Neuronal stem cell (in vitro differentiated cells): ENCODE measurements at regions not wholly inside any gene's neighbourhood (a gene's known extent, or its start where the extent isn't known, plus 50 kb on each side); places are given as distances from the start of the nearest gene placed in this dataset.

Source experiments
- DNase-seq: peaks from one replicate; pipeline ENCODE4 v3.0.0-alpha.2; 2013; ENCODE audit warnings: low spot score
- H2AFZ ChIP-seq: one replicate; pipeline ENCODE4 v1.6.1; 2013; ENCODE audit warnings: mild to moderate bottlenecking, low read length, inconsistent platforms
- H2AK5ac ChIP-seq: 2 replicates; pipeline ENCODE4 v1.6.1; 2013; ENCODE audit warnings: low read depth, mild to moderate bottlenecking, inconsistent platforms, low read length, moderate library complexity, mixed read lengths
- H2BK120ac ChIP-seq: 2 replicates; pipeline ENCODE4 v1.6.1; 2013; ENCODE audit warnings: low read depth, mild to moderate bottlenecking, inconsistent platforms, low read length, moderate library complexity, mixed read lengths
- H2BK12ac ChIP-seq: one replicate; pipeline ENCODE4 v1.6.1; 2013; ENCODE audit warnings: low read length, inconsistent platforms
- H2BK15ac ChIP-seq: 2 replicates; pipeline ENCODE4 v1.6.1; 2013; ENCODE audit warnings: mild to moderate bottlenecking, low read length, inconsistent platforms, mixed read lengths
- H2BK5ac ChIP-seq: one replicate; pipeline ENCODE4 v1.6.1; 2013; ENCODE audit warnings: inconsistent platforms, mild to moderate bottlenecking, low read length, moderate library complexity
- H3K14ac ChIP-seq: one replicate; pipeline ENCODE4 v1.6.1; 2013; ENCODE audit warnings: low read length, inconsistent platforms
- H3K18ac ChIP-seq: 2 replicates; pipeline ENCODE4 v1.6.1; 2013; ENCODE audit warnings: low read length, inconsistent platforms
- H3K23ac ChIP-seq: 2 replicates; pipeline ENCODE4 v1.6.1; 2013; ENCODE audit warnings: low read depth, mild to moderate bottlenecking, mixed read lengths, low read length, inconsistent platforms; ENCODE audit not compliant: poor library complexity
- H3K27ac ChIP-seq: replicated peaks from 3 replicates; pipeline ENCODE4 v1.5.1; 2013; ENCODE audit warnings: low read length, inconsistent platforms
- H3K27me3 ChIP-seq, 3 experiments: 2 replicates each; pipeline ENCODE4 v1.6.1; 2013; ENCODE audit warnings: low read length in 3 of 3, mild to moderate bottlenecking in 2 of 3, inconsistent platforms in 1 of 3, low read depth in 1 of 3, mixed read lengths in 1 of 3, moderate library complexity in 1 of 3; ENCODE audit not compliant: control insufficient read depth in 3 of 3, insufficient read depth in 3 of 3
- H3K36me3 ChIP-seq, 2 donors: replicated peaks in 1 of 2; 2 replicates each; pipeline ENCODE4 v1.6.1; 2013; ENCODE audit warnings: low read length in 2 of 2; ENCODE audit not compliant: control insufficient read depth in 2 of 2, insufficient read depth in 2 of 2
- H3K4ac ChIP-seq: 2 replicates; pipeline ENCODE4 v1.6.1; 2013; ENCODE audit warnings: inconsistent platforms, mild to moderate bottlenecking, low read length, moderate library complexity
- H3K4me1 ChIP-seq, 2 donors: 1 replicate in 1 of 2; 2 replicates in 1 of 2; pipeline ENCODE4 v1.6.1; 2013; ENCODE audit warnings: low read length in 2 of 2, low read depth in 1 of 2; ENCODE audit not compliant: control insufficient read depth in 2 of 2, insufficient read depth in 1 of 2
- H3K4me2 ChIP-seq: one replicate; pipeline ENCODE4 v1.6.1; 2013; ENCODE audit warnings: mild to moderate bottlenecking, low read length, inconsistent platforms; ENCODE audit not compliant: insufficient read depth, poor library complexity, severe bottlenecking
- H3K4me3 ChIP-seq, 2 donors: 2 replicates each; pipeline ENCODE4 v1.5.1; 2013; ENCODE audit warnings: low read length in 2 of 2, mild to moderate bottlenecking in 2 of 2, inconsistent platforms in 1 of 2, moderate library complexity in 1 of 2
- H3K79me1 ChIP-seq: one replicate; pipeline ENCODE4 v1.6.1; 2013; ENCODE audit warnings: low read depth, mild to moderate bottlenecking, inconsistent platforms, low read length, moderate library complexity
- H3K9ac ChIP-seq: one replicate; pipeline ENCODE4 v1.6.1; 2013; ENCODE audit warnings: mild to moderate bottlenecking, low read depth, low read length, inconsistent platforms; ENCODE audit not compliant: poor library complexity
- H3K9me3 ChIP-seq, 2 donors: replicated peaks in 1 of 2; 2 replicates each; pipeline versions ENCODE3 to v1.6.1; 2013; ENCODE audit warnings: low read length in 2 of 2, mild to moderate bottlenecking in 2 of 2, inconsistent platforms in 1 of 2, low read depth in 1 of 2, mixed read lengths in 1 of 2, moderate library complexity in 1 of 2; ENCODE audit not compliant: control insufficient read depth in 2 of 2, insufficient read depth in 1 of 2
- H4K8ac ChIP-seq: one replicate; pipeline ENCODE4 v1.6.1; 2013; ENCODE audit warnings: low read depth, mild to moderate bottlenecking, inconsistent platforms, low read length, moderate library complexity
- H4K91ac ChIP-seq: one replicate; pipeline ENCODE4 v1.6.1; 2013; ENCODE audit warnings: low read length, low read depth, mild to moderate bottlenecking, inconsistent platforms; ENCODE audit not compliant: poor library complexity
- WGBS, 2 donors: extraction: QIAGEN DNeasy Blood & Tissue Kit; methylation state at CpG; one replicate each; pipeline ENCODE4 v1.1.7; 2013; ENCODE audit warnings: missing lambda C conversion rate in 2 of 2, mixed read lengths in 1 of 2; ENCODE audit not compliant: insufficient read length in 2 of 2, insufficient replicate concordance in 1 of 2; ENCODE audit errors: extremely low coverage in 2 of 2; 5-methylcytosine and 5-hydroxymethylcytosine counted together

DNA sequence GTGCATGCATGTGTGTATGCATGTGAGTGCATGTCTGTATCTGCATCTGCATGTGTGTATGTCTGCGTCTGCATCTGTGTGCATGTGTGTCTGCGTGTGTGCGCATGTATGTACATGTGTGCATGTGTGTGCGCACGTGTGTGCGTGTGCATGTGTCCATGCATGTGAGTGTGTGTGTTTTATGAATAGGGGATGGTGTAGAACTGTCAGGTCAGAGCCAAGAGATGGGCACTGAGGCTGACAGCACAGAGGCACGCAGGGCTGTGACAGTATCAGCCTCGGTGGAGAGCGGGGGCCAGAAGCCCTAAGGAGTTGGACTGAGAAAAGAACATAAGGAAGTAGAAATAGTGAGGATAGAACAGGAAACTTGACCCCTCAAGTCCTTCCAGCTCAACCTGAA is 494.0 kb upstream of the MYT1L start:
- WGBS, 2 donors: no CpG with 5 or more reads among the region's 9 CpGs
- DNase-seq: no peak

DNA sequence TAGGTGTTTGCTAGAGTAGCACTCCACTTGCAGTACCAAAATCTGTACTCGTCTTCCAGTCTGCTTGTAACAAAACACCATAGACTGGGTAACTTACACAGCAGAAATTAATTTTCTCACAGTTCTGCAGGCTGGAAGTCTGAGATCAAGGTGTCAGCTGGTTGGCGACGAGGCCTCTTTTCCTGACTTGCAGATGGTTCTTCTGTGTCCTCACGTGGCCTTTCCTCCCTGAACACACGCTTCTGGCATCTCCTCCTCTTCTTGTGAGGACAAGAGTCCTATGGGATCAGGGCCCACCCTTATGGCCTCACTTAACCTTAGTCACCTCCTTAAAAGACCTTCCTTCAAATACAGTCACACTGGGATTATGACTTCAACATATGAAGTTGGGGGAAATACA is 493.5 kb upstream of the MYT1L start:
- H3K4me1 ChIP-seq: peaks cover 0 to 1% of the 10 kb centered on the region in 2 donors
- no peak overlapping the region for H3K4me2 ChIP-seq
- no peak overlapping the region for H2BK12ac ChIP-seq
- H3K4ac ChIP-seq: no peak overlapping the region
- peaks cover 0 to 2% of the 10 kb centered on the region in 2 donors for H3K9me3 ChIP-seq
- no peak overlapping the region for H3K9ac ChIP-seq
- no peak overlapping the region for H3K23ac ChIP-seq
- H3K14ac ChIP-seq: no peak overlapping the region
- no peaks in the 10 kb centered on the region for H3K36me3 ChIP-seq
- no peak overlapping the region for H2AFZ ChIP-seq
- H4K91ac ChIP-seq: no peak overlapping the region
- WGBS, 2 donors: no CpG with 5 or more reads among the region's 5 CpGs
- no peak overlapping the region for H2BK5ac ChIP-seq
- H2BK15ac ChIP-seq: no peak overlapping the region
- no peak overlapping the region for H2AK5ac ChIP-seq
- no peak overlapping the region for H3K4me3 ChIP-seq
- no peaks in the 10 kb centered on the region for H3K79me1 ChIP-seq
- H3K18ac ChIP-seq: no peak overlapping the region
- H4K8ac ChIP-seq: no peak overlapping the region
- no peaks in the 10 kb centered on the region for H3K27me3 ChIP-seq
- no peak overlapping the region for H3K27ac ChIP-seq
- DNase-seq: no peak
- H2BK120ac ChIP-seq: no peak overlapping the region

More for the DNA sequence above, 494.0 kb upstream of the MYT1L start:
- H2BK5ac ChIP-seq: no peak overlapping the region
- H4K8ac ChIP-seq: no peak overlapping the region
- H3K23ac ChIP-seq: peak overlapping the region; percentile 1
- no peak overlapping the region for H2BK12ac ChIP-seq
- H3K9me3 ChIP-seq: peaks cover 0 to 2% of the 10 kb centered on the region in 2 donors
- H3K4me2 ChIP-seq: no peak overlapping the region
- peaks cover 0 to 1% of the 10 kb centered on the region in 2 donors for H3K4me1 ChIP-seq
- no peaks in the 10 kb centered on the region for H3K27me3 ChIP-seq
- no peaks in the 10 kb centered on the region for H3K79me1 ChIP-seq
- H4K91ac ChIP-seq: no peak overlapping the region
- no peak overlapping the region for H3K18ac ChIP-seq
- H2AK5ac ChIP-seq: no peak overlapping the region
- no peak overlapping the region for H2AFZ ChIP-seq
- H2BK120ac ChIP-seq: no peak overlapping the region
- H2BK15ac ChIP-seq: no peak overlapping the region
- no peaks in the 10 kb centered on the region for H3K36me3 ChIP-seq
- peak overlapping the region in 1 of 2 donors; percentile 12 for H3K4me3 ChIP-seq
- H3K9ac ChIP-seq: no peak overlapping the region
- no peak overlapping the region for H3K27ac ChIP-seq
- H3K14ac ChIP-seq: no peak overlapping the region
- H3K4ac ChIP-seq: no peak overlapping the region

DNA sequence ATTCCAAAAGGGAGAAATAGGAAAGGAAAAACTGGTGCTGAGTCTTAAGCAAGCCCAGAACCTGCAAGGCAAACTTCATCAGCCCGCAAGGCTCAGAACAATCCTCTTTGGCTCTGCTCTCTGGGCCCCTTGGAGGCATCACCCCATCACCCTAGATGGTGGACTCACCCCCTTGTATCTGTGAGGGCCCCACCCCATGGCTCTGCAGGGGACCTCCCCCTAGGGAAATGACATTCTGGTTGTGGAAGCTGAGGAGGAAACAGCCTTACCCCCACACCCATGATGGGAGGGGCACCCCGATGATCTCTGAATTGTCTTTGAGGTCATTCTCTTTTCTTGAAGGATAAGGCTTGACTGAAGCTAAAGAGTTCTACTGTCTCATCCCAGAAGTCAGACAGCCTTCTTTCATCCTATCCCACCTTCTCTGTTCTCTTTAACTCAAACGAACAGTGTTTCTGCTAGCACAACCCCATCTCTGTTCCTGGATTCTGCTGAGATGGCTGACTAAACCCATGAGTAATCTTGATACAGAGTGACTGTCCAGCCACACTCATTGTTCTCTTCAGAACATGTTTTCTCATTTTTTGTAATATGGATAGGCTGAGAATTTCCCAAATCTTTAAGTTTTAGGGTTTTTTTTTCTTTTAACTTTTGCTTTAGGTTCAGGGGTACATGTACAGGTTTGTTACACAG is 492.1 kb upstream of the MYT1L start:
- H4K8ac ChIP-seq: no peak overlapping the region
- H2BK120ac ChIP-seq: no peak overlapping the region
- no peak overlapping the region for H3K4ac ChIP-seq
- H3K79me1 ChIP-seq: no peaks in the 10 kb centered on the region
- no peak for DNase-seq
- H4K91ac ChIP-seq: no peak overlapping the region
- peaks cover 0 to 1% of the 10 kb centered on the region in 2 donors for H3K4me1 ChIP-seq
- H3K9ac ChIP-seq: no peak overlapping the region
- no peak overlapping the region for H3K18ac ChIP-seq
- peaks cover 0 to 2% of the 10 kb centered on the region in 2 donors for H3K9me3 ChIP-seq
- H2BK5ac ChIP-seq: no peak overlapping the region
- no peak overlapping the region for H2AFZ ChIP-seq
- no peak overlapping the region for H3K23ac ChIP-seq
- H3K36me3 ChIP-seq: no peaks in the 10 kb centered on the region
- H3K4me3 ChIP-seq: no peak overlapping the region
- H3K14ac ChIP-seq: no peak overlapping the region
- H2BK12ac ChIP-seq: no peak overlapping the region
- no peak overlapping the region for H3K27ac ChIP-seq
- no peak overlapping the region for H2BK15ac ChIP-seq
- WGBS, 2 donors: no CpG with 5 or more reads among the region's 3 CpGs
- no peaks in the 10 kb centered on the region for H3K27me3 ChIP-seq
- H2AK5ac ChIP-seq: no peak overlapping the region
- H3K4me2 ChIP-seq: no peak overlapping the region

DNA sequence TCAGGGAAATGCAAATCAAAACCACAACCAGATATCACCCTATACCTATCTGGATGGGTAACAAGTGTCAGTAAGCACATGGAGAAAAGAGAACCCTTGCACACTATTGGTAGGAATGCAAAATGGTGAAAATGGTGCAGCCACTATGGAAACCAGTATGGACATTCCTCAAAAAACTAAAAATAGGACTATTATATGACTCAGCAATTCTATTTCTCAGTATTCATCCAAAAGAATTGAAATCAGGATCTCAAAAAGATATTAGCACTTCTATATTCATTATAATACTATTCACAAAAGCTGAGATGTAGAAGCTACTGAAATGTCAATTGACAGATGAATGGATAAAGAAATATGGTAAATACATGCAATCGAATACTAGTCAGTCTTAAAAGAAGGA is 491.1 kb upstream of the MYT1L start:
- peaks cover 0 to 1% of the 10 kb centered on the region in 2 donors for H3K4me1 ChIP-seq
- no peak overlapping the region for H2BK5ac ChIP-seq
- no peak overlapping the region for H4K91ac ChIP-seq
- H3K23ac ChIP-seq: no peak overlapping the region
- H3K36me3 ChIP-seq: no peaks in the 10 kb centered on the region
- H2AFZ ChIP-seq: no peak overlapping the region
- H3K4me2 ChIP-seq: no peak overlapping the region
- no peak overlapping the region for H3K27ac ChIP-seq
- no peak overlapping the region for H3K9ac ChIP-seq
- H3K79me1 ChIP-seq: no peaks in the 10 kb centered on the region
- H2AK5ac ChIP-seq: no peak overlapping the region
- H3K9me3 ChIP-seq: peaks cover 0 to 2% of the 10 kb centered on the region in 2 donors
- no peak overlapping the region for H4K8ac ChIP-seq
- no peak overlapping the region for H2BK120ac ChIP-seq
- no peak overlapping the region for H2BK12ac ChIP-seq
- DNase-seq: no peak
- H2BK15ac ChIP-seq: no peak overlapping the region
- H3K27me3 ChIP-seq: no peaks in the 10 kb centered on the region
- no peak overlapping the region for H3K14ac ChIP-seq
- no CpG with 5 or more reads among the region's 1 CpG for WGBS, 2 donors
- H3K18ac ChIP-seq: no peak overlapping the region
- H3K4ac ChIP-seq: no peak overlapping the region
- H3K4me3 ChIP-seq: no peak overlapping the region
